ENCODE measurements at regions not wholly inside any gene's neighbourhood (a gene's known extent, or its start where the extent isn't known, plus 50 kb on each side); places are given as distances from the start of the nearest gene placed in this dataset.

DNA sequence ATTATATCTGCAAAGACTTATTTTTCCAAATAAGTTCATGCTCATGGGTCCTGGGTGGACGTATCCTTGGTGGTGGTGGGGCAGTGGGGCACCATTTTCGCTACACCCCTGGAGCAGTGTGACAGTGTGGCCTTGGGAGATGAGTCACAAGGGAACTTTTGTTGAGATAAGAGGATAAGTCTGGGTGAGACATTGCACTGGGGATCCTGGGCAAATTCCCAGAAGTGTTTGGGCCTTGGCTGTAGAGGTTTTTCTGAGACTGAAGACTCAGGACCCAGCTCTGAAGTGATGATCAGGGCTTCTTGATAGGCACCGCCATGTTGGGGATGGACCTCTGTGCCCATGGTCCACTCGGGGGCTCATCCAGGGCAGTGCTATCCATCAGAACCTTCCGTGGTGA, 149.4 kb downstream of the MACROH2A1 start:
- no peak for TF ChIP-seq ELF4 (IDR thresholded peaks at IDR 0.05)
- no peak for TF ChIP-seq SUZ12 (IDR thresholded peaks at IDR 0.05)
- TF ChIP-seq CTBP1 (IDR thresholded peaks at IDR 0.05; ENCODE audit: borderline replicate concordance), result no peak
- no peak for TF ChIP-seq FOXK2 (IDR thresholded peaks at IDR 0.05)

Measured in HEK293T (cell line).